CD4-positive, alpha-beta T cell (primary cell): ENCODE measurements at regions not wholly inside any gene's neighbourhood (a gene's known extent, or its start where the extent isn't known, plus 50 kb on each side); places are given as distances from the start of the nearest gene placed in this dataset.

Experiments used
- ATAC-seq: fragments of 200-7000 bp; cut with Tn5 transposase; one replicate; pipeline ENCODE4 v1.10.0; 2022; ENCODE audit warnings: mild to moderate bottlenecking; ENCODE audit not compliant: poor library complexity
- CTCF ChIA-PET: fragments of 350-600 bp; sonication (Branson Sonifier 250); formaldehyde crosslinking; loops from one replicate; lab custom pipeline; 2021; ENCODE audit warnings: antibody characterized with exemption, inconsistent platforms; lab: Charles Lee
- POLR2A ChIA-PET: fragments of 350-600 bp; sonication (Branson Sonifier 250); formaldehyde crosslinking; loops from one replicate; lab custom pipeline; 2021; ENCODE audit warnings: antibody characterized with exemption, inconsistent platforms; lab: Charles Lee
- DNase-seq, 14 experiments: peaks; one replicate each; pipeline ENCODE4 v3.0.0-alpha.2; 2013 to 2020; ENCODE audit warnings: mixed read lengths in 2 of 14
- H3K27ac ChIP-seq, 2 donors: one replicate each; pipeline versions ENCODE4 v1.5.1 to v1.7.0; 2013; ENCODE audit warnings: low read length in 2 of 2, low read depth in 1 of 2, mild to moderate bottlenecking in 1 of 2
- H3K27me3 ChIP-seq, 2 experiments: 1 replicate in 1 of 2; 2 replicates in 1 of 2; pipeline versions ENCODE4 v1.6.1 to v1.7.0; 2013; ENCODE audit warnings: low read length in 2 of 2, control low read depth in 1 of 2, mild to moderate bottlenecking in 1 of 2, moderate library complexity in 1 of 2; ENCODE audit not compliant: insufficient read depth in 2 of 2, control insufficient read depth in 1 of 2
- H3K36me3 ChIP-seq: one replicate; pipeline ENCODE4 v1.6.1; 2013; ENCODE audit warnings: low read length, control low read depth; ENCODE audit not compliant: insufficient read depth
- H3K4me1 ChIP-seq: one replicate; pipeline ENCODE4 v1.6.1; 2013; ENCODE audit warnings: low read length, control low read depth; ENCODE audit not compliant: insufficient read depth
- H3K4me3 ChIP-seq: one replicate; pipeline ENCODE4 v1.5.1; 2013; ENCODE audit warnings: mild to moderate bottlenecking, low read length, moderate library complexity
- H3K9me3 ChIP-seq, 2 experiments: 1 replicate in 1 of 2; 2 replicates in 1 of 2; pipeline versions ENCODE4 v1.6.1 to v1.7.0; 2013; ENCODE audit warnings: low read length in 2 of 2, mild to moderate bottlenecking in 2 of 2, control low read depth in 1 of 2, moderate library complexity in 1 of 2; ENCODE audit not compliant: control insufficient read depth in 1 of 2, insufficient read depth in 1 of 2
- H3K27ac Mint-ChIP-seq: one replicate; pipeline ENCODE4 v1.8.0; 2020; ENCODE audit warnings: mixed read lengths
- H3K27me3 Mint-ChIP-seq: one replicate; pipeline ENCODE4 v1.8.0; 2021; ENCODE audit warnings: mixed read lengths
- H3K36me3 Mint-ChIP-seq: one replicate; pipeline ENCODE4 v1.8.0; 2021; ENCODE audit warnings: low read depth, mixed read lengths
- H3K4me1 Mint-ChIP-seq: one replicate; pipeline ENCODE4 v1.8.0; 2021; ENCODE audit warnings: low read depth, mixed read lengths
- H3K4me3 Mint-ChIP-seq: one replicate; pipeline ENCODE4 v1.8.0; 2020; ENCODE audit warnings: mild to moderate bottlenecking, mixed read lengths
- H3K9me3 Mint-ChIP-seq: one replicate; pipeline ENCODE4 v1.8.0; 2020; ENCODE audit warnings: mixed read lengths
- intact Hi-C, 2 experiments: fragments of 100-400 bp; cut with DNase I in 1 of 2; cut with micrococcal nuclease in 1 of 2; formaldehyde crosslinking; loops; one replicate each; pipeline versions ENCODE4 v1.15.1 to v1.9.0; 2023 to 2025; cut with DNase I, micrococcal nuclease
- TF ChIP-seq, protein P1 (sequence below): fragments of 200-600 bp; IDR thresholded peaks from one replicate; pipeline ENCODE4 v1.8.0; 2022; ENCODE audit warnings: antibody characterized with exemption, mild to moderate bottlenecking

DNA sequence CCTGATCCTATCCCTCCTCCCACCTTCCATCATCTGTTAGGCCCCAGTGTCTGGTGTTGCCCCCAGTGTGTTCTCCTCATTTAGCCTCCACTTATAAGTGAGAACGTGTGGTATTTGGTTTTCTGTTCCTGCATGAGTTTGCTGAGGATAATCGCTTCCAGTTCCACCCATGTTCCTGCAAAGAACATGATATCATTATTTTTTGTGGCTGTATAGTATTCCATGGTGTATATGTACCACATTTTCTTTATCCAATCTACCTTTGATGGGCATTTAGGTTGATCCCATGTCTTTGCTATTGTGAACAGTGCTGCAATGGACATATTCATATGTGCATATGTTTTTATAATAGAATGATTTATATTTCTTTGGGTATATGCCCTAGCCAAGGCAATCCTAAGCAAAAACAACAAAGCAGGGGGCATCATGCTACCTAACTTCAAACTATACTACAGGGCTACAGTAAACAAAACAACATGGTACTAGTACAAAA, 142.9 kb downstream of the TNFSF18 start:
- H3K9me3 Mint-ChIP-seq: no peaks in the 10 kb centered on the region
- TF ChIP-seq, protein P1, sequence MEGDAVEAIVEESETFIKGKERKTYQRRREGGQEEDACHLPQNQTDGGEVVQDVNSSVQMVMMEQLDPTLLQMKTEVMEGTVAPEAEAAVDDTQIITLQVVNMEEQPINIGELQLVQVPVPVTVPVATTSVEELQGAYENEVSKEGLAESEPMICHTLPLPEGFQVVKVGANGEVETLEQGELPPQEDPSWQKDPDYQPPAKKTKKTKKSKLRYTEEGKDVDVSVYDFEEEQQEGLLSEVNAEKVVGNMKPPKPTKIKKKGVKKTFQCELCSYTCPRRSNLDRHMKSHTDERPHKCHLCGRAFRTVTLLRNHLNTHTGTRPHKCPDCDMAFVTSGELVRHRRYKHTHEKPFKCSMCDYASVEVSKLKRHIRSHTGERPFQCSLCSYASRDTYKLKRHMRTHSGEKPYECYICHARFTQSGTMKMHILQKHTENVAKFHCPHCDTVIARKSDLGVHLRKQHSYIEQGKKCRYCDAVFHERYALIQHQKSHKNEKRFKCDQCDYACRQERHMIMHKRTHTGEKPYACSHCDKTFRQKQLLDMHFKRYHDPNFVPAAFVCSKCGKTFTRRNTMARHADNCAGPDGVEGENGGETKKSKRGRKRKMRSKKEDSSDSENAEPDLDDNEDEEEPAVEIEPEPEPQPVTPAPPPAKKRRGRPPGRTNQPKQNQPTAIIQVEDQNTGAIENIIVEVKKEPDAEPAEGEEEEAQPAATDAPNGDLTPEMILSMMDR: no peak
- Histone ChIP-seq H3K27ac (no peak overlapping the region), H3K36me3 (no peaks in the 10 kb centered on the region), H3K4me3 (no peak overlapping the region), H3K9me3 (peaks cover 5 to 6% of the 10 kb centered on the region in 2 experiments), H3K27me3 (no peaks in the 10 kb centered on the region), H3K4me1 (peaks cover 9% of the 10 kb centered on the region)
- ChIA-PET POLR2A (interaction anchor here (0.9 to 3.8 kb wide), 2 partner anchors 13 to 22 kb away, joined by 4 to 23 read pairs; no protein-coding TSS in a partner anchor), CTCF (no interaction called here)
- intact Hi-C loops: no loop called here
- no peaks in the 10 kb centered on the region for H3K36me3 Mint-ChIP-seq
- H3K27me3 Mint-ChIP-seq: no peaks in the 10 kb centered on the region
- peaks cover 40% of the 10 kb centered on the region for H3K4me1 Mint-ChIP-seq
- no peak for ATAC-seq
- no peak for DNase-seq
- H3K4me3 Mint-ChIP-seq: no peak overlapping the region
- H3K27ac Mint-ChIP-seq: no peak overlapping the region

DNA sequence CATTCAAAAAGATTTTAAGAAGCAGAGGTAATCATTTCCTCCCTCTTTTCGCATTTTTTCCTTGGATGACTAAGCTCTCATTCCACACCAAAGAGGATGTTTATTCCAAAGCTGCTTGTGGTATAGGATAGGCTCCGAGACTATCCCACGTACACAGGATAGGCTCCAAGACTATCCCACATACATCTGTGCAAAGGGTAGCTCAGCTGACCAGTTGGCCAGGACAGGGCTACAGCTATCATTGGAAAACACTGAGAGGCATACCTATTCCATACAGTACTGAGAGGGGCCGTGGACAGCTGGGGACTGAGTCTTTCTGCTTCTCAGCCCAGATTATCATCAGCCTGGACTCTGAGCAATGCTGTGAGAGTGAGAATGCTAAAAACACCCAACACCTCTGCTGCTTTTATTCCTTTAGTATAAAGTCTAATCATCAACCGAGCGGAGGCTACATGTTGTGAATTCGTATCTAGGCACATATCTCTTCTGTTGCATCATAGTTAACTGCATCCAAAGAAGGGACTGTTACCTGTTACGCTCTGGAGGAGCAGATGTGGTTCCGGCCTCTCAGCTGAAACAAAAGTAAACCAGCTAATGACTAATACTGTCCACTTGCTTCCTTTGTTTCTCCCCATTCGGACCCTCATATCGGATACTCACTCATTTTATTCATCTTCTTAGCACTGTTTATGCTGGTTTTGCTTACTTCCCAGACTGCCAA, 141.0 kb downstream of the TNFSF18 start:
- Histone ChIP-seq H3K9me3 (peaks cover 7 to 12% of the 10 kb centered on the region in 2 experiments), H3K27me3 (no peaks in the 10 kb centered on the region), H3K27ac (no peak overlapping the region), H3K4me3 (no peak overlapping the region), H3K4me1 (peaks cover 9% of the 10 kb centered on the region), H3K36me3 (no peaks in the 10 kb centered on the region)
- intact Hi-C loops: no loop called here
- no peaks in the 10 kb centered on the region for H3K27me3 Mint-ChIP-seq
- peaks cover 3% of the 10 kb centered on the region for H3K9me3 Mint-ChIP-seq
- H3K27ac Mint-ChIP-seq: no peak overlapping the region
- no peaks in the 10 kb centered on the region for H3K36me3 Mint-ChIP-seq
- POLR2A ChIA-PET: interaction anchor here (1.0 to 3.8 kb wide), 2 partner anchors 15 to 159 kb away, joined by 3 to 23 read pairs; no protein-coding TSS in a partner anchor
- ATAC-seq: no peak
- CTCF ChIA-PET: no interaction called here
- H3K4me3 Mint-ChIP-seq: no peak overlapping the region
- no peak for DNase-seq
- TF ChIP-seq, protein P1: no peak
- peaks cover 40% of the 10 kb centered on the region for H3K4me1 Mint-ChIP-seq

DNA sequence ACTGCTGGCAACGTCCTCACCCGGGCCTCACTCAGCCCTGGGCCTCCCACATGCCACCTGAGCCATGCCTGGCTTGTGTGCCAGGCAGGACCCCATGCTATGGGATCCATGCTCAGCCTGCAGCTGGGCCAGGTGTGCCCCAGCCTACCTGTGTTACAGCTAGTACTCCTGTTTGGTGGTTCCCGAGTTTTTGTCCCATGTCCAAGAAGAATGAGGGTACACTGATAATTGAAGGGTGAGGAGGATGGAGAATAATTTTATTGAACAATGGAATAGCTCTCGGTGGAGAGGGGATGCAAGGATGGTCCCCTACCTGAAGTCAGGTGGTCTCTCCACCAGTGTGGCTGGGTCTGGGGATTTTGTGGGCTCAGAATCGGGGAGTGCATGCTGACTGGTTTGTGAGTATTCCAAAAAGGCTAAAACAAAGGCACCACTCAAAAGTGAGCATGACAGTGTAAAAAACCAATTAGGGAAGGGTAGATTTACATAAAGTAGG, 137.9 kb downstream of the TNFSF18 start:
- H3K4me1 Mint-ChIP-seq: peaks cover 15% of the 10 kb centered on the region
- Histone ChIP-seq H3K4me3 (no peak overlapping the region), H3K27me3 (no peaks in the 10 kb centered on the region), H3K36me3 (no peaks in the 10 kb centered on the region), H3K9me3 (peaks cover 7 to 12% of the 10 kb centered on the region in 2 experiments), H3K27ac (no peak overlapping the region), H3K4me1 (no peaks in the 10 kb centered on the region)
- TF ChIP-seq, protein P1: no peak
- no peak overlapping the region for H3K4me3 Mint-ChIP-seq
- ChIA-PET CTCF (no interaction called here), POLR2A (no interaction called here)
- intact Hi-C loops: no loop called here
- no peak overlapping the region for H3K27ac Mint-ChIP-seq
- peaks cover 3% of the 10 kb centered on the region for H3K9me3 Mint-ChIP-seq
- ATAC-seq: no peak
- H3K27me3 Mint-ChIP-seq: no peaks in the 10 kb centered on the region
- H3K36me3 Mint-ChIP-seq: no peaks in the 10 kb centered on the region
- DNase-seq: no peak
